Hematopoietic multipotent progenitor cell treated with erythropoietin and hydrocortisone succinate and interleukin-3 and kit ligand, for 4 days (in vitro differentiated cells): ENCODE measurements at regions not wholly inside any gene's neighbourhood (a gene's known extent, or its start where the extent isn't known, plus 50 kb on each side); places are given as distances from the start of the nearest gene placed in this dataset.

Source experiments
- DNase-seq: peaks from one replicate; pipeline ENCODE4 v3.0.0-alpha.2; 2015

DNA sequence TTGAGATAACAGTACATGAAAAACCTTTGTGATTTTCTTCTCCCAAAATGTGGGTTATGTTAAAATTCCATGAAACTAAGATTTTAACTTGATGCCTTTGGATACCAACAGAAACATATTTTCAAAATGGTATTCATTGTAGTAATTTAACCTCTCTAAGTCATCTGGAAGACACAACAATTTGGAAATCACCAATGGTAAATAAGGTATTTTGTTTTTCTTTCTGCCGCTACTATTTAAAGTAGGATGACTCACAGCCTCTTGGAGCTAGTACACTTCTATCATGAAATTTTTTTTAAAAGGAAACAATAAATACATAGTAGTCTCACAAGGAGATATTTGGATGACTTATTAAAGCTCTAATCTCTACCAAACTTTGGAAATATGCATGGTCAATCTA lies 291.6 kb upstream of the VEPH1 start:
- DNase-seq, result no peak

DNA sequence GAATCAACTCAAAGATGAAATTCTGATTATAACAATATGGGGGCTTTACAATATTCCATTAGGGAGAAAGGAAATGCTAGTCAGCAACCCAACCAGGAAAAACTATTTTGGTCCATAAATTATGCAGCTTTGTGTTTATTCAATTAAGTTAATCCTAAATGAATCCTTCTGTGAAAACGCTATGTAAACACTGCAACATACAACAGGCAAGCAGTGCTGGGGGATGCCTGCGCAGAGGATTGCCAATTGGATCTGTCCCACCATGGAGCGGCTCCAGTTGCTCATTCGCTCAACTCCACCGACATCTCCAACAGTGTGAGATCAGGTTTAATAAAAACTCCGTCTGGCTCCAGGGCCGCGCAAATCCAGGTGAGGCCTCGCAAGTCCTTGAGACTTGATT lies 290.5 kb upstream of the VEPH1 start:
- no peak for DNase-seq

- no peak for DNase-seq
These were observed 285.9 kb upstream of the VEPH1 start for GRCh38 chr3:157789162-157789561.

DNA sequence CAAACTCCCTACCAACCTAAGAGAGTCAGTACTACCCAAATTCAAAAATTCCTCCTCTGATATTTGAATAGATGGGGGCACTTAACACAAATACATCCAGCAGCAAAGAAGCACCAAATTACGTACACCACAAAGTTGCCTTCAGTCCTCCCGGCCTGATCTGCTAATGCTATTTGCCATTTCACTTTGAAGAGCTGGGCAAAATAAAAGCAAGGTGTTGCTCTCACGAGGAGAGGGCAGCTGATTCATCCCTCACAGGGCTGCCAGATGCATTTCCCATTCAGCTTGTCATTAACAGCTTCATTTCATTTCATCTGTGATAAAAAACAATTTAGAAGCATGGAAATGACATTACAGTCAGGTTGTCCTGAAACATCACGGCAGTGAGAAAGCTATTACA lies 283.4 kb upstream of the VEPH1 start:
- DNase-seq, result no peak

- no peak for DNase-seq
These were observed 283.0 kb upstream of the VEPH1 start for GRCh38 chr3:157786211-157786610.

DNA sequence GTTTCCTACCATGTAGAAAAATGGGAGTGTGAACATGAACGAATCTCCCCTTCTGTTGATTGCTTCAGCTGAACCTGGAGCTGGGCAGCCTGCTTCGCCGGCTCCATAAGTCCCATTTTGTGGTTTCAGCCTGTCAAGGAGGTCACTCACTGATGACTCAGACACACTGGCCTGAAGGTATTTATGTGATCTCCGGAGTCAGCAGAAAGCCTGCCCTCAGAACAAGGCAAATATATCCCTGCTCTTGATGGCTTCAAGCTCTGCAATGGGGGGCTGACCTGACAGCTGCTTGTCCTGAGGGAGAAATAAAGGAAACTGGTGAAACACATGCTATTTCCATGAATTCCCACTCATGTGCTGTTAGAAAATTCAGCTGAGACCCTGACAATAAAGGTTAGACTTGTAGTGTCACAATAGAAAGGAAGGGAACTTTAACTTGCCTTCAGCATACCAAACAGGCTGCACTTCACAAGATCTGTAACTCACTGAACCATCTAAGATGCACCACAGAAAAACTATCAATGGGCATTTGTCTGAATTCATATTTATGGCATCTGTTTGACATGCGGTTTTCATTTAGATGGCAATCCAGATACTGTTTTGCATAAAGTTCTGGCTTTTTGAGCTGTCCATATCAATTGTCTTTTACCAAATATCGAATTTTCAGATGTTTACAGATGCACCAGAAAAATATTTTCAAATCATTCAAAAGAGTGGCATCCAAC lies 282.0 kb upstream of the VEPH1 start:
- no peak for DNase-seq

DNA sequence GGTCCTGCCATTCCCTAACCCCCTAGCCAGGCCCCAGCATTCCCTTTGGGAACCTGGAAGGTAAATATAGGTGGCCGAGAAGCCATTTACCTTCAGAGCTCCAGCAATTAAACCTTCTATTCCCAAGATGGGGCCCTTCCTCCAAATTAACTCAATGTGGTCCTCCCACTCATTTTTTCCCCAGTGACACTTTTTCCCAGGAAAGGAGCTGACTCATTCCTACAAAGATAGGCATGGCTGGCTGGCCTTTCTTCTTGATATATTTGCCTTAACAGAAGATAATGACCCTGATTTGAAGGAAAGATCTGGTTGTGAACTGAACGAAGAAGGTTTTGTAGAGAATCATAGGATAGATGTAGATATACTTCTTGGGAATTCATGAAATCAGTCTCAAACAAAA lies 279.0 kb upstream of the VEPH1 start:
- DNase-seq, result no peak

- DNase-seq, result no peak
These were observed 273.6 kb upstream of the VEPH1 start for GRCh38 chr3:157776861-157777260.

- DNase-seq, result no peak
These were observed 272.2 kb upstream of the VEPH1 start for GRCh38 chr3:157775446-157775845.

DNA sequence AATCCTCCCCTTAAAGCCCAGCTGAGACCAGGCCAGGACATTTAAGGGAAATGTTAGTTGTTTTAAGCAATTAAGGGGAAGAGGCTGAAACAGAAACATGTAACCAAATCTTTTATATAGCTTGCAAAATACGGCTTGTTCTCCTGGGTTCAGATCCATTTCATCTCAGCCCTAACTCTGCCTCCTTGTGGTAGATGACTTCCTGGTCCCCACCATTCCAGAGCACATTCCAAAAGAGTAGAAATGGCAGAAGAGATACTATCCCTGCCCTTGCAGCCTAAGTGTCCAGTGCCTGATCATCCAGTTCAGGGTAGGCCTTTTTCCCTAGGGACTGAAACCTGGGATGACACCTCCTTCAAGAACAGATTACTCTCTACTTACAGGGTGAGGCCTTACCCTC lies 266.2 kb upstream of the VEPH1 start:
- DNase-seq, result no peak

- DNase-seq, result no peak
These were observed 264.4 kb upstream of the VEPH1 start for GRCh38 chr3:157767607-157768006.

DNA sequence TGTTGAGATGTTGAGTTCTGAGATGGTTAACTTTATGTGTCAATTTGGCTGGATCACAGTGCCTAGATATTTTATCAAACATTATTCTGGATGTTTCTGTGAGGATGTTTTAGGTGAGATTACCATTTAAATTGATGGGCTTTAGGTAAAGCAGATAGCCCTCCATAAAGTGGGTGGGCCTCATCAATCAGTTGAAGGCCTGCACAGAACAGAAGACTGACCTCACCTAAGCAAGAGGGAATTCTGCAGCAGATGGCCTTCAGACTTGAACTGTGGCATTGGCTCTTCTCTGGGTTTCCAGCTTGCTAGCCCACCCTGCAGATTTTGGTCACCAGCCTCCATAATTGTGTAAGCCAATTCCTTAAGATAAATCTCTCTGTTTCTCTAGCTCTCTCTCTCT lies 260.4 kb upstream of the VEPH1 start:
- no peak for DNase-seq

- no peak for DNase-seq
These were observed 256.1 kb upstream of the VEPH1 start for GRCh38 chr3:157759311-157759710.

DNA sequence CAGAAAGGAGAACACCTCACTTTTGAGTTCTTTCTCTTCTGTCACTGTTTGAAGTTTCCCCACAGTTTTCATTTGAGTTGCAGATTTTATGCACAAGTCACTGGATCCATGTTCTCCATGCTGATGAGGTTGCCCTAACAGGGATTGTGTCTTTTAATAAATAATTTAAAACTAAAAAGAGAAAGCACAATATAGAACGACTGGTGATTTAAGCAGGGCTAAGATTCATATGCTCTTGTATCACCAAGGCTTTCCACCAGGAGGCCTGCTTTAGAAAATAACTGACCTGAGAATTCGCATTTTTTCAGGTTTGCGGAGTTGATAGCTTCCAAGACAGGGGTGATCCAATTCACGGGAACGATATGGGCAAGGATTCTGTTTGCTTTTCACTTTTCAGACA lies 252.0 kb upstream of the VEPH1 start:
- DNase-seq, result no peak

GRCh38 chr3:157754451-157754850 lies 251.2 kb upstream of the VEPH1 start:
- DNase-seq, result no peak

- no peak for DNase-seq
These were observed 250.5 kb upstream of the VEPH1 start for GRCh38 chr3:157753787-157754136.

GRCh38 chr3:157752956-157753786 lies 250.0 kb upstream of the VEPH1 start:
- DNase-seq, result no peak

DNA sequence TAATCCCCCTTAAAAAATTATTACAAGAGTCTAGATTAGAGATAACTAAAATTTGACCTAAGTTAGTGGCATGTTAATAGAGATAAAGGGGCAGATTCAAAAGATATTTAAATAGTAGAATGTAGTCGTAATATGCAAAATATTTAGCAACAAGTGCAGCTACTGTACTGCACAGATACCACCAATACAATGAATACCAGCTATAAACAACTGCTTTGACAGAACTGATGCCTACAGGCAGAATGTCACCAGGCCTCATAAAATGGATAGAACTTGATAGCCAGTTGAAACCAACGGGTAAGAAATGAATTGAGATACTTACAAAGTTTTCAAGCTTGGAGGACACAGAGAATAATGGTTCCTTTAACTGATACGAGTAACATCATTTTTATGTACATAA lies 249.3 kb upstream of the VEPH1 start:
- DNase-seq, result no peak

DNA sequence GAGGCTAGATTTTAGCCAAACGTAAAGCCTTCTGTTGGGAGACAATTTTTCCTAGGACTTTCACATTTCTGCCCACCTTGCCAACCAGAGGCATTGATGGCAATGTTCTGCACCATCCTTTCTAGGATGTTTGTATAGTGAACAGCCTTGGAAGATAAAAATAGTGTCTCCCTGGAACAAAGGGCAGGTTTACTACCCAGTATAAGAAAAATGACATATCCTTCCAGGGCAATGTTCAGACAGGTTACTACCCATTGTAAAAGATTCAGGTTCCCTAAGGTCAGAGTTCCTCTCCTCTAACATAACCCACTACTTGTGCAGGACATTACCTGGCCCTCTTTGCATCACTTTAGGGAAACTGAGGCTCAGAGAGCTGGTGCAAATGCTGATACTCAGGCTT lies 248.2 kb upstream of the VEPH1 start:
- no peak for DNase-seq

GRCh38 chr3:157746391-157746790 lies 243.2 kb upstream of the VEPH1 start:
- no peak for DNase-seq

GRCh38 chr3:157741607-157742006 lies 238.4 kb upstream of the VEPH1 start:
- DNase-seq, result no peak

- DNase-seq, result no peak
These were observed 235.2 kb upstream of the VEPH1 start for GRCh38 chr3:157738441-157738840.

DNA sequence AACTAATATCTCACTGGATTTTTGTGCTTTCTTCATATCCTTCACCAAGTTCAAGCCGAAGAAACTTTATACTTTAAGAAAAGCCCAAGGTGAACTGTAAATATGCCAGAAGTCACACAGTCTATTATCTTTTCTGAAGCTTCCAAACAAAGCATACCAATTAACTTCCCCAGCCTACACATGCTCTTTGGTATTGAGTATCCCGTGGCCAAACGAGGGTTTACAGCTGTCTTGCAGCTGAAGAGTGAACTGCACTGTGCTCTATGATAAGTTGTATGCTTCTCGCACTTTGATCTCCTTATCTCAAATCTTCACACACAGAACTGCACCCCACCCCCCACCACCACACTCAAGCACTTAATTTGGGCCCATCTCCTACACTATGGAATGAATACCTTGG lies 215.6 kb upstream of the VEPH1 start:
- peak; percentile 1 for DNase-seq

DNA sequence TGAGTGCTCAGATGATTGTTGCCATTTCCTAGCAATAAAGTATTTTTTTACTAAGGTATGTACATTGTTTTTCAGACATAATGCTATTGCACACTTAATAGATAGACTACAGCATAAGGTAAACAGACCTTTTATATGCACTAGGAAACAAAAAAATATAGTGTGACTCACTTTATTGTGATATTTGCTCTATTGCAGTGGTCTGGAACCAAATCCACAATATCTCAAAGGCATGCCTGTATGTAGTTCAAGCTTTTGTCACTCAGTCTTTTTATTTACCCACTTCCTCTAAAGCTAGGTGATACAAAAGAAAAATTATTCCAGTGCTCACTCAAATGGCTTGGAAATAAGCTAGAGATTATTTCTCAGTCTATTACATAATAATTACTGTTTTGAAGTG lies 209.9 kb upstream of the VEPH1 start:
- DNase-seq, result no peak

DNA sequence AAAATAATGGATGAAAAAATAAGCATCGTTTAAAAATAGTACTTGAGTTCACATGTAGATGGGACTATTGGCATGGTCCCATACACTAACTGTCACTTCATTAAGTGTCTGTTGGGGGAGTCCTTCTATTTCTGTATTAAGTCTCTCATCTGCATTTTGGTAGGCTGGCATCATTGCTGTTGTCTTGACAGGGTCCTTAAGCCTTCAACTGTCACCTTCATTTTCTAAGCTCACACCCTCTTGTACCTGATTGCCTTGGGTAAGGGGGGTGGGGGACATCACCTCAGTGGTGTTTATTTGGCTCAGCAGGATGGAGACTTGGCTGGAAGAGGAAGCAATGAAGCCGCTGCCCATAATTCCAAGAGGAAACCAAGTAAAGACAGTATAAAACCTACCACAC lies 202.0 kb upstream of the VEPH1 start:
- DNase-seq, result no peak
